ENCODE measurements at regions not wholly inside any gene's neighbourhood (a gene's known extent, or its start where the extent isn't known, plus 50 kb on each side); places are given as distances from the start of the nearest gene placed in this dataset.

DNA sequence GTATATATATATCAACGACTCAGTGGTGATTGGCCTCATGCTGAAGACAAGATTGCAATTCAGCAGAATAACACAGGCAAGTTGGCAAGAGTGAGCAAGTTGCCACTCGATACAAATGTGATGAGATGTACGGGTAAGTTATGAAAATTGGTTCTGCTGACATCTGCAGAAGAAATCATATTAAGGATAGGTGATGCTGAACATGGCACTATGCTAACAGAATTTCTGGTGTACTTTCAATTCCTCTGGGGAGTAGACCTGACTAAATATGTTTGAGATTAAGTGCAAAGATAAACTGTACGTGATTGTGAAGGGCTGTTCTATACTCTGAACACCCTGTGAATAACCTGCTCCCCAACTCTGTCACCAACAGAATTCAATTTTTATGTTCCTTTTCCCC is 758.2 kb downstream of the TBC1D32 start:
- 0 to 95% (median 83%) methylated on average over 1 to 4 of the region's 4 CpGs; no CpG with 5 or more reads in 2 of the 10 experiments for WGBS, 10 experiments

DNA sequence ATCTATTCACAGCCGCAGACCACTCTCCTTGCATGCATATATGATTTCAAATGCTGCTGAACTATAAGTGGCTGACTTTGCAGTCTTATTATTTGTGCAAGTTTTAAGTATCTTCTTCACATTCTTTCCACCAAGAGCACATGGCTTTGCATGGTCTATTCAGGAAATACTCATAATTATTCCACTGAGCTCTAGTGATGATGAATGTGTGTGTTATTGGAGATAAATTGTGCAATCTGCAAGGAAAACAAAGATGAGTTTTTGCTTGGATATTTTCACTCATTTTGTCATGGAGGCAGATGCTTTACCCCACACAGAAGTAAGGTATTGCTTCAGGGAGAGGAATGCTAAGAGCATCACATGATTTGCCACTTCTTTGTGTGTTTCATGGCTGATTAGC is 764.6 kb downstream of the TBC1D32 start:
- 10 to 100% (median 80%) methylated on average over 1 of the region's 1 CpG; no CpG with 5 or more reads in 1 of the 10 experiments for WGBS, 10 experiments
- in situ Hi-C loops (cut with MboI; ENCODE audit: low pct_unique_long_range_greater_than_20kb in 2 of 9, low sequenced_read_pairs in 9 of 9, unreplicated experiment in 9 of 9), result no loop called here

More for the DNA sequence above, 758.2 kb downstream of the TBC1D32 start:
- Histone ChIP-seq H3K4me3 (no peak overlapping the region), H3K27ac (no peak overlapping the region), H3K4me1 (replicated peaks in 1 of 2) (no peaks in the 10 kb centered on the region)
- in situ Hi-C loops (cut with MboI; ENCODE audit: low pct_unique_long_range_greater_than_20kb in 2 of 9, low sequenced_read_pairs in 9 of 9, unreplicated experiment in 9 of 9), result no loop called here
- ATAC-seq (replicated peaks in 6 of 8), result no peak

GRCh38 chr6:120564779-120565178 is 769.5 kb downstream of the TBC1D32 start:
- Histone ChIP-seq H3K4me3 (no peak overlapping the region), H3K4me1 (replicated peaks in 1 of 2) (no peaks in the 10 kb centered on the region), H3K27ac (no peak overlapping the region)
- no peak for ATAC-seq (replicated peaks in 6 of 8)
- WGBS, 10 experiments, result 0 to 94% (median 79%) methylated on average over 1 to 3 of the region's 3 CpGs; no CpG with 5 or more reads in 1 of the 10 experiments
- in situ Hi-C loops (cut with MboI; ENCODE audit: low pct_unique_long_range_greater_than_20kb in 2 of 9, low sequenced_read_pairs in 9 of 9, unreplicated experiment in 9 of 9), result no loop called here

More for the DNA sequence above, 764.6 kb downstream of the TBC1D32 start:
- no peaks in the 10 kb centered on the region for H3K4me1 ChIP-seq (replicated peaks in 1 of 2)
- no peak overlapping the region for H3K27ac ChIP-seq
- H3K4me3 ChIP-seq, result no peak overlapping the region
- ATAC-seq (replicated peaks in 6 of 8), result no peak

DNA sequence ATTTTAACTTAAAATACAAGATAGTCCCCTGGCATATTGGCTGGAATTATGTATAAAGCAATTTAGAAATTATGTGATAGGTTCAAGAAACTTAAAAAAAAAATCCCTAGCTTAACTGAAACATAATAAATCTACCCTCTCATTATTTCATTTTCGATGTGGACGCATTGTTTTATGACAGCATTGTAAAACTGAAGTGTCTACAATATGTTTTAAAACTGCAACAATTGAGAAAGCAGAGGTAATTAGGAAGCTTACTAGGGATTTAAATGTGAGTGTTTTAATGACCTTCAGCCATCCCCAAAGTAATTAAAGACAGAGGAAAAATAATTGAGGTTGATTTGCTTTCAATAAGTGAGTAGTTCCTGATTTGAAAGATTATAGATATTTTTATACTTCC is 776.0 kb downstream of the TBC1D32 start:
- Histone ChIP-seq H3K4me3 (no peak overlapping the region), H3K27ac (no peak overlapping the region), H3K4me1 (replicated peaks in 1 of 2) (peaks cover 0 to 4% of the 10 kb centered on the region in 2 donors)
- ATAC-seq (replicated peaks in 6 of 8), result no peak
- 0 to 95% (median 87%) methylated on average over 1 to 2 of the region's 2 CpGs; no CpG with 5 or more reads in 1 of the 10 experiments for WGBS, 10 experiments
- in situ Hi-C loops (cut with MboI; ENCODE audit: low pct_unique_long_range_greater_than_20kb in 2 of 9, low sequenced_read_pairs in 9 of 9, unreplicated experiment in 9 of 9), result no loop called here

DNA sequence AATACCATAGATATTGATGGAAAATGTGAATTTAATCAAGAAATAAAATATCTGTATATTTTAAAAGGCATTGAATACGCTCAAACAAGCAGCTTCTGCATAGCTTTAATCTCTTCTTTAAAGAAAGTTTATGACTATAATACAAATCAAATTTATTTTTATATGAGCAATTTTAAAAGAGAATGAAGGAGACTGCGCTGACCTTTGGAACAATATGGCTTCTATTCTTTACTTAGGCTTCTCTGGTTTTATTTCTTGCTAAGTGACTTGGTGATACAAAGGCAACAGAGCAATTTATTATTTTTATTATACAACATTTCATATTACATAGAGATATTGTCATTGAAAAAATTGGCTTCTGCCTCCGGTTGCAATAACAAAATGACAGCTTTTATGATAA is 776.7 kb downstream of the TBC1D32 start:
- WGBS, 10 experiments, result 0 to 100% (median 75%) methylated on average over 1 to 3 of the region's 3 CpGs
- Histone ChIP-seq H3K4me1 (replicated peaks in 1 of 2) (peaks cover 0 to 4% of the 10 kb centered on the region in 2 donors), H3K27ac (no peak overlapping the region), H3K4me3 (no peak overlapping the region)
- ATAC-seq (replicated peaks in 6 of 8), result peak in 1 of 8 experiments; percentile 25
- in situ Hi-C loops (cut with MboI; ENCODE audit: low pct_unique_long_range_greater_than_20kb in 2 of 9, low sequenced_read_pairs in 9 of 9, unreplicated experiment in 9 of 9), result no loop called here

DNA sequence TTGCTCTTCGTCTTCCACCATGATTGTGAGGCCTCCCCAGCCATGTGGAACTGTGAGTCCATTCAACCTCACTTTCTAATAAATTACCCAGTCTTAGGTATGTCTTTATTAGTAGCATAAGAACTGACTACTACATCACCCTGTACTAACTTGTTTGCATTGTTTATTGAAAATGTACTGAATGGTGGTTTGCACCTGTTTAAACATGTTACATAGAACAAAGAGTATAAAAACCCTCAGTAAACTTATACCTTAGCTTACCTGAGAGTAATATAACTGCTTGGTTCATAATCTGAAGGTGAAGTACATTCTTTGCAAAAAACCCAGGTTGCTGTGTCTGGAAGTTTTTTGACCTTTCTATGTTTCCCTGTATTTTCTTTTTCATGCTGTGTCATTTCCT is 777.8 kb downstream of the TBC1D32 start:
- in situ Hi-C loops (cut with MboI; ENCODE audit: low pct_unique_long_range_greater_than_20kb in 2 of 9, low sequenced_read_pairs in 9 of 9, unreplicated experiment in 9 of 9), result no loop called here

DNA sequence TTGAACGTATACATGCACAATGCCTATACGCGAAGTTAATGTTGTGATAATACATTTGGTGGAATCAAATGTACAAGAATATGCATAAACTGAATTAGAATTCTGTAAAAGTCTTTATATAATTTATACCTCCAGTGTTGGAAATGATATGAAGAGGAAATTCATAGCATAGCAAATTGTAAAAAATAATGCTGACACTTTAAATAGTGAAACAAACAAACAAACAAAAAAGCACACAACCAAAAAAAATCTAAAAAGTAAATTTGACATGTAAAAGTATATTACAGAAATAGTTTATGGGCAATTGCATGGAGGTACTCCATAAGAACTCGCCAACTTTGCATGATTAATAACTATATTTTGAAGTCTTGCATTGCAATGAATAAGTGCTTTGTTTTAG is 780.9 kb downstream of the TBC1D32 start:
- in situ Hi-C loops (cut with MboI; ENCODE audit: low pct_unique_long_range_greater_than_20kb in 2 of 9, low sequenced_read_pairs in 9 of 9, unreplicated experiment in 9 of 9), result no loop called here
- peaks cover 0 to 4% of the 10 kb centered on the region in 2 donors for H3K4me1 ChIP-seq (replicated peaks in 1 of 2)
- no peak for ATAC-seq (replicated peaks in 6 of 8)
- no peak overlapping the region for H3K27ac ChIP-seq
- H3K4me3 ChIP-seq, result no peak overlapping the region
- 50 to 100% (median 80%) methylated on average over 1 to 4 of the region's 4 CpGs for WGBS, 10 experiments

More for the DNA sequence above, 777.8 kb downstream of the TBC1D32 start:
- 17 to 100% (median 63%) methylated on average over 1 of the region's 1 CpG; no CpG with 5 or more reads in 4 of the 10 experiments for WGBS, 10 experiments
- ATAC-seq (replicated peaks in 6 of 8), result no peak
- Histone ChIP-seq H3K4me3 (no peak overlapping the region), H3K4me1 (replicated peaks in 1 of 2) (peaks cover 0 to 4% of the 10 kb centered on the region in 2 donors), H3K27ac (no peak overlapping the region)

DNA sequence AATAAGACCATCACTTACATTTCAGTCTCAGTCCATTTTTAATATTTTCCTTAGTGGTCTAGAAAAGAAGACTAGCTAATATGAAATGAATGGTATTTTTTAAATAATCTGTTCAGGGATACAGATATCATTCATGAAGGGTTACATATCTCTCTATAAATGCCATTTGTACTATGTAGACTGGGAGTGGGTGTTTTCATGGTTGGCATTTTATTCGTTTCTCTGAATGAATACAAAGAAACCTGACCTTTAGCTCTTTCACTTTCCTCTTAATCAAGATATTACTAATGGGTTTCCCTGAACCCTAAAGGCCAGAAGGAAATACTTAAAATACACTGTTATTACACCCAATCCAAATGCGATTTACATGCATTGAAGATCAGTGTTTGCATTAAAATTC is 788.9 kb downstream of the TBC1D32 start:
- in situ Hi-C loops (cut with MboI; ENCODE audit: low pct_unique_long_range_greater_than_20kb in 2 of 9, low sequenced_read_pairs in 9 of 9, unreplicated experiment in 9 of 9), result no loop called here
- Histone ChIP-seq H3K4me3 (no peak overlapping the region), H3K27ac (no peak overlapping the region), H3K4me1 (replicated peaks in 1 of 2) (no peaks in the 10 kb centered on the region)
- 9 to 100% (median 73%) methylated on average over 1 to 2 of the region's 2 CpGs; no CpG with 5 or more reads in 1 of the 10 experiments for WGBS, 10 experiments
- no peak for ATAC-seq (replicated peaks in 6 of 8)

GRCh38 chr6:120534954-120535353 is 799.3 kb downstream of the TBC1D32 start:
- H3K4me1 ChIP-seq (replicated peaks in 1 of 2), result no peaks in the 10 kb centered on the region
- in situ Hi-C loops (cut with MboI; ENCODE audit: low pct_unique_long_range_greater_than_20kb in 2 of 9, low sequenced_read_pairs in 9 of 9, unreplicated experiment in 9 of 9), result no loop called here
- no peak for ATAC-seq (replicated peaks in 6 of 8)
- H3K4me3 ChIP-seq, result no peak overlapping the region
- H3K27ac ChIP-seq, result no peak overlapping the region

GRCh38 chr6:120526576-120526975 is 807.7 kb downstream of the TBC1D32 start:
- in situ Hi-C loops (cut with MboI; ENCODE audit: low pct_unique_long_range_greater_than_20kb in 2 of 9, low sequenced_read_pairs in 9 of 9, unreplicated experiment in 9 of 9), result no loop called here
- Histone ChIP-seq H3K4me3 (no peak overlapping the region), H3K4me1 (replicated peaks in 1 of 2) (no peaks in the 10 kb centered on the region), H3K27ac (no peak overlapping the region)
- ATAC-seq (replicated peaks in 6 of 8), result no peak
- WGBS, 10 experiments, result 0 to 75% (median 57%) methylated on average over 1 to 2 of the region's 2 CpGs; no CpG with 5 or more reads in 1 of the 10 experiments

DNA sequence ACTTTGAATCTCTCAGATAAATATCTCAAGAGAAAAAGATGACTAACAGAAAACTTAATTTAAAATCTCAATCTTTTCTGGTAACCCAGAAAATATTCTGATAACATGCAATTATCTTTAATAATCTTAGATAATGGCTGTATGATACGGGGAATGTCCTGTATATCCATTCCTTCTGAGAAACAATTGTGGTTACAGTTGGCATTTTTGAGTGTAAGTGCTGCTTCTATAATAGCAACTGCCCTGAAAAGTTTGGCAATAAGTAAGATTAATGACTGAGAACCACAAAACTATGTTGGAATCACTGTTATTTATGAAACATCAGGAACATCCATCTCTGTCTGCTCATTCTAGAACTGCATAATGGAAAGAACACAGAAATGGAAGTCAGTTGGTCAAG is 819.7 kb downstream of the TBC1D32 start:
- ATAC-seq (replicated peaks in 6 of 8), result no peak
- 0 to 100% (median 68%) methylated on average over 1 of the region's 1 CpG; no CpG with 5 or more reads in 2 of the 10 experiments for WGBS, 10 experiments
- no peak overlapping the region for H3K27ac ChIP-seq
- in situ Hi-C loops (cut with MboI; ENCODE audit: low pct_unique_long_range_greater_than_20kb in 2 of 9, low sequenced_read_pairs in 9 of 9, unreplicated experiment in 9 of 9), result no loop called here
- H3K4me3 ChIP-seq, result no peak overlapping the region
- H3K4me1 ChIP-seq (replicated peaks in 1 of 2), result no peaks in the 10 kb centered on the region

GRCh38 chr6:120511712-120512111 is 822.6 kb downstream of the TBC1D32 start:
- Histone ChIP-seq H3K27ac (no peak overlapping the region), H3K4me1 (replicated peaks in 1 of 2) (no peaks in the 10 kb centered on the region), H3K4me3 (no peak overlapping the region)
- peak in 1 of 8 experiments; percentile 17 for ATAC-seq (replicated peaks in 6 of 8)
- in situ Hi-C loops (cut with MboI; ENCODE audit: low pct_unique_long_range_greater_than_20kb in 2 of 9, low sequenced_read_pairs in 9 of 9, unreplicated experiment in 9 of 9), result no loop called here

DNA sequence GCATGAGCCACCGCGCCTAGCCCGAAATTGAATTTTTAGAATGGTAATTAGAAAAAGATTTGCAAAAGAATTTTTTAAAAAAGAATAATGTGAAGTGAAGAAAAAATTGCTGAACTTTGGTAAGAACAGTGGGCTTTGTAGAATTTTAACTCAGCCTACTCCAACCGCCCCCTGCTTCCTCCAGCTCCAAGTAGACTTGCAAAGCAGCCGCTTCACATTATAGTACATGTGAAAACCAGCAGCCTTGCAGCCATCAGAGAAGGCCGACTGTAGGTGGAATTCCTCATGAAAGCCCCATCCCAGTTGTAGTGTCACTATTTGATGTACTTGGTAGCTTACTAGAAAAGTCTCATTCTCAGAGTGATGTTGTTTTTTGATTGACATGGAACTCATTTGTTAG is 835.6 kb downstream of the TBC1D32 start:
- Histone ChIP-seq H3K4me3 (no peak overlapping the region), H3K4me1 (replicated peaks in 1 of 2) (no peaks in the 10 kb centered on the region), H3K27ac (no peak overlapping the region)
- 2 to 100% (median 86%) methylated on average over 1 to 6 of the region's 6 CpGs; no CpG with 5 or more reads in 2 of the 10 experiments for WGBS, 10 experiments
- in situ Hi-C loops (cut with MboI; ENCODE audit: low pct_unique_long_range_greater_than_20kb in 2 of 9, low sequenced_read_pairs in 9 of 9, unreplicated experiment in 9 of 9), result no loop called here
- ATAC-seq (replicated peaks in 6 of 8), result no peak

GRCh38 chr6:120496661-120497060 is 837.6 kb downstream of the TBC1D32 start:
- Histone ChIP-seq H3K27ac (no peak overlapping the region), H3K4me3 (no peak overlapping the region), H3K4me1 (replicated peaks in 1 of 2) (no peaks in the 10 kb centered on the region)
- in situ Hi-C loops (cut with MboI; ENCODE audit: low pct_unique_long_range_greater_than_20kb in 2 of 9, low sequenced_read_pairs in 9 of 9, unreplicated experiment in 9 of 9), result no loop called here
- no peak for ATAC-seq (replicated peaks in 6 of 8)
- WGBS, 10 experiments, result 0 to 71% (median 32%) methylated on average over 1 of the region's 1 CpG

Measured in motor neuron (in vitro differentiated cells).